ENCODE measurements at regions not wholly inside any gene's neighbourhood (a gene's known extent, or its start where the extent isn't known, plus 50 kb on each side); places are given as distances from the start of the nearest gene placed in this dataset.

GRCh38 chr5:116778032-116778431 is 203.4 kb upstream of the SEMA6A start (continued):
- no peak for TF ChIP-seq AR (CRISPR knock-in tag; IDR thresholded peaks at IDR 0.05)
- no peak for TF ChIP-seq ZNF671 (CRISPR knock-in tag; IDR thresholded peaks at IDR 0.05)
- TF ChIP-seq GABPB1 (CRISPR knock-in tag; IDR thresholded peaks at IDR 0.05) = no peak
- TF ChIP-seq ZMAT4 (CRISPR knock-in tag; IDR thresholded peaks at IDR 0.05) = no peak
- TF ChIP-seq CDX4 (CRISPR knock-in tag; IDR thresholded peaks at IDR 0.05; ENCODE audit: borderline replicate concordance) = no peak
- 0 out of 2 replicates have a peak, but pooled peaks have one; percentile 60 for TF ChIP-seq MAX (CRISPR knock-in tag; IDR thresholded peaks at IDR 0.05)
- TF ChIP-seq AFF4 (CRISPR knock-in tag; IDR thresholded peaks at IDR 0.05; ENCODE audit: borderline replicate concordance) = peak; percentile 47; the same call in 1 of the 2 replicates
- TF ChIP-seq MLX (CRISPR knock-in tag; IDR thresholded peaks at IDR 0.05) = no peak
- TF ChIP-seq HMGA2 (CRISPR knock-in tag; IDR thresholded peaks at IDR 0.05) = no peak
- TF ChIP-seq ZNF138 (CRISPR knock-in tag; conservative IDR thresholded peaks at IDR 0.05) = peak; percentile 15; the same call in 1 of the 2 replicates
- TF ChIP-seq USF1 (CRISPR knock-in tag; IDR thresholded peaks at IDR 0.05) = no peak

GRCh38 chr5:116773926-116774325 is 199.3 kb upstream of the SEMA6A start:
- Mint-ChIP-seq H3K27me3 (ENCODE audit: low read depth) (no peaks in the 10 kb centered on the region), H3K4me3 (peak overlapping the region; percentile 28), H3K4me1 (peaks cover 83% of the 10 kb centered on the region), H3K36me3 (no peaks in the 10 kb centered on the region), H3K27ac (peak overlapping the region; percentile 99), H3K9me3 (no peaks in the 10 kb centered on the region)
- CTCF ChIA-PET = interaction anchor here (0.7 to 1.7 kb wide), 7 partner anchors 9 to 198 kb away, joined by 3 to 14 read pairs (median 4); partner anchors contain the start of gene SEMA6A
- POLR2A ChIA-PET = interaction anchor here (0.7 to 1.8 kb wide), 6 partner anchors 10 to 215 kb away, joined by 3 to 5 read pairs (median 4); partner anchors contain the start of gene SEMA6A
- ATAC-seq = peak; percentile 74
- peak; percentile 19 for DNase-seq (ENCODE audit: low spot score)
- TF ChIP-seq ELF4 (CRISPR knock-in tag; IDR thresholded peaks at IDR 0.05; ENCODE audit: low read depth) (no peak), ZNF396 (CRISPR knock-in tag; IDR thresholded peaks at IDR 0.05; ENCODE audit: borderline replicate concordance) (0 out of 2 replicates have a peak, but pooled peaks have one; percentile 10), AFF4 (CRISPR knock-in tag; IDR thresholded peaks at IDR 0.05; ENCODE audit: borderline replicate concordance) (peak; percentile 95; the same call in 1 of the 2 replicates), MAX (CRISPR knock-in tag; IDR thresholded peaks at IDR 0.05) (peak; percentile 71; the same call in 1 of the 2 replicates), HMGXB4 (CRISPR knock-in tag; IDR thresholded peaks at IDR 0.05) (0 out of 2 replicates have a peak, but pooled peaks have one; percentile 29), ZNF423 (CRISPR knock-in tag; IDR thresholded peaks at IDR 0.05) (0 out of 2 replicates have a peak, but pooled peaks have one; percentile 4), ZBTB43 (CRISPR knock-in tag; IDR thresholded peaks at IDR 0.05) (peak; percentile 96; the same call in 1 of the 2 replicates), SMAD3 (CRISPR knock-in tag; IDR thresholded peaks at IDR 0.05; ENCODE audit: borderline replicate concordance) (peak; percentile 34; the same call in 1 of the 2 replicates)
